ENCODE measurements at regions not wholly inside any gene's neighbourhood (a gene's known extent, or its start where the extent isn't known, plus 50 kb on each side); places are given as distances from the start of the nearest gene placed in this dataset.
A peak's percentile ranks its signal among the peaks of the same experiment; 100 is the strongest.

DNA sequence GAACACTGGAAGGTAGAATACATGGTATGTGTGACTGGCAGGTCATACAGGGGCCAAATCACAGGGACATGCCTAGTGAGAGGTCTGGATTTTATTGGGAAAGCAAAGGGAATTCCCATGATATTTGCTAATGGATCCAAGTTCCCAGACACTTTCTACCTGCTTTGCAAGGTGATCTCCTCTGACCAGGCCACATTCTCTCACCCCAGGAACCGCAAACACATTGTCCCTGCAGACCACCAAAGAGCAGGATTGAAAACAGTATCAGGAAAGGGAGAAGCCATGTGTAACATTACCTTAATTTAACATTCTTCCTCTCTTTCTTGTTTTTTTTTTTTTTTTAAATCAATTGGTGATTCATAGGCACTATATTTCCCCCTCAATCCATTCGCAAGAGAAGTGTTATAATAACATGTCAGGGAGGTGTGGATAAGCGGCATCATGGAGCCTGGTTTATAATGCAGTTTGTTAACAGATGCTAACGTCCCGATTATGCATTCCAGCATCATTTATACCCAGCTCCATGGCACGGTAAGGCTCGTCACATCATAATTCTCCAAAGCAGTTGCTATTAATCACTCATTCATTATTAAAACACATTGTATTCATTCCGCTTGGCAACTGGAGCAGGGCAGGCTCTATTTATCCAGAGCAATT, 155.1 kb upstream of the CCL2 start:
- Histone ChIP-seq H3K9me3 (replicated peaks) (no peaks in the 10 kb centered on the region), H3K4me3 (no peak overlapping the region), H3K27me3 (no peaks in the 10 kb centered on the region; the same call in 1 of the 2 replicates), H3K4me1 (no peaks in the 10 kb centered on the region), H3K36me3 (no peaks in the 10 kb centered on the region), H3K27ac (no peak overlapping the region)
- no peak for DNase-seq

DNA sequence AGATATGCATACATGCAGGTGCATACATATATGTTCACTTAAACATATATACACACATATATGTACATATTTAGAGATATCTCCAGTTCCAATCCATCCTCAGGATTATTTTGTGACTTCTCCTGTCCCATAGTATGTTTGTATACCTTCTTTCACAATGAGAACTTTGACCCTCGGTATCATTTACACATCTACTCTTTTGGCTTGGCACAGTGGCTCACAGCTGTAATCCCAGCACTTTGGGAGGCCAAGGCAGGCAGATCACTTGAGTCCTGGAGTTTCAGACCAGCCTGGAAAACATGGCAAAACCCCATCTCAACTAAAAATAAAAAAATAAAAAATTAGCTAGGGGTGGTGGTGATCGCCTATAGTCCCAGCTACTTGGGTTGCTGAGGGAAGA, 148.1 kb upstream of the CCL2 start:
- no peaks in the 10 kb centered on the region for H3K4me1 ChIP-seq

DNA sequence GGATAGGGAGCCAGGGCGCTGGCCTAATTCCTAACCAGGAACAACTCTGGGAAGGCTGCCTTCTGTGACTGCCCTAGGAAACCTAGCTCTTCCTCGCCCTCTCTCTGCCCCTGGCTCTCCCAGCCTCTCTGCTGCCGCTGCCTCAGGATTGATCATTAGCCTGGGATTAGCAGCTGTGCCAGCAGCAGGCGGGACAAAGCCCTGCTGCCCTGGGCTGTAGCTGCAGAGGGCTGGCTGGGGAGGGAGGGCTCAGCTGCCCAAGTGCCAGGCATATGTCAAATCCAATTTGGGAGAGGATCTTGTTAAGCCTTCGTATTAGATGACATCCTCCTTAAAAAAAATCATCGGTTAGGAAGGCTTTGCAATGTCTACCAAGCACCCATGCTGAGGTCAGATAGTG, 144.8 kb upstream of the CCL2 start:
- peak in 1 of 2 experiments; percentile 26 for DNase-seq
- H3K9me3 ChIP-seq (replicated peaks): no peaks in the 10 kb centered on the region

More for the DNA sequence above, 148.1 kb upstream of the CCL2 start:
- Histone ChIP-seq H3K4me3 (no peak overlapping the region), H3K9me3 (replicated peaks) (no peaks in the 10 kb centered on the region), H3K27me3 (peaks cover 6% of the 10 kb centered on the region; the same call in 1 of the 2 replicates), H3K36me3 (no peaks in the 10 kb centered on the region), H3K27ac (no peak overlapping the region)
- DNase-seq: no peak

DNA sequence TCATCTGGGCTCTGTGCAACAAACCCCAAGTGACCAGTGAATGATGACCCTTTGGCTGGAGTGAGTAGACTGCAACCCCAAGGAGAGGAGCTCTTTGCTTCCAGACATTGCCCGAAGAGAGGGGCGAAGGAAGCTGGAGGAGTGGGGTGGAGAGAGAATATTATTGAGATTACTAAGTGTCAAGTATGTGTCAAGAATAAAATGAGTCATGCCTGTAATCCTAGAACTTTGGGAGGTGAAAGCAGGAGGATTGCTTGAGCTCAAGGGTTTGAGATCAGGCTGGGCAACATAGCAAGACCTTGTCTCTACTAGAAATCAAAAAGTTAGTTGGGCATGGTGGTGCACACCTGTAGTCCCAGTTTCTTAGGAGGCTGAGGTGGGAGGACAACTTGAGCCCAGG, 142.0 kb upstream of the CCL2 start:
- H3K36me3 ChIP-seq: no peaks in the 10 kb centered on the region
- no peak for DNase-seq
- H3K4me1 ChIP-seq: no peaks in the 10 kb centered on the region
- no peaks in the 10 kb centered on the region for H3K9me3 ChIP-seq (replicated peaks)
- H3K27me3 ChIP-seq: peaks cover 5% of the 10 kb centered on the region; the same call in 1 of the 2 replicates
- H3K4me3 ChIP-seq: no peak overlapping the region
- no peak overlapping the region for H3K27ac ChIP-seq

More for the DNA sequence above, 144.8 kb upstream of the CCL2 start:
- Histone ChIP-seq H3K4me1 (no peaks in the 10 kb centered on the region), H3K4me3 (no peak overlapping the region), H3K36me3 (no peaks in the 10 kb centered on the region), H3K27me3 (peaks cover 6% of the 10 kb centered on the region; the same call in 1 of the 2 replicates), H3K27ac (no peak overlapping the region)

DNA sequence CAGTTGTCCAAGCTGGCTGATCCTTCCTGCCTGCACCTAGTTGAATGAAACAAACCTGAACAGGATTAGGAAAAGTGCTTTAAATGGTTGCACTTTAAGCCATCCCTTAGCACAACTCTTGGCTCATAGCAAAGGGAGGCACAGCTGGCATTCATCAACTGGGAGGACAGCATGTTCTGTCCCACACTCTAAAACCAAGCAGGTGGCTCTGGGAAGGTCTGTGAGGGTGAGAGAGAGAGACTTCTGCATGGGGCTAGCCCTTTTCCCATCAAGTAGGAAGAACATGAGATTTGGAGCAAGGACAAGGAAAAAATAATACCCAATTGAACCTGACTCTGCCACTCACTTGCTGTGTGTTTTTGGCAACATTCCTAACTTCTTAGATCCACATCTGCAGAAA, 140.9 kb upstream of the CCL2 start:
- no peaks in the 10 kb centered on the region for H3K9me3 ChIP-seq (replicated peaks)
- no peaks in the 10 kb centered on the region for H3K36me3 ChIP-seq
- peaks cover 3% of the 10 kb centered on the region; the same call in 1 of the 2 replicates for H3K27me3 ChIP-seq
- no peak overlapping the region for H3K27ac ChIP-seq
- no peak for DNase-seq
- H3K4me3 ChIP-seq: no peak overlapping the region
- H3K4me1 ChIP-seq: no peaks in the 10 kb centered on the region

DNA sequence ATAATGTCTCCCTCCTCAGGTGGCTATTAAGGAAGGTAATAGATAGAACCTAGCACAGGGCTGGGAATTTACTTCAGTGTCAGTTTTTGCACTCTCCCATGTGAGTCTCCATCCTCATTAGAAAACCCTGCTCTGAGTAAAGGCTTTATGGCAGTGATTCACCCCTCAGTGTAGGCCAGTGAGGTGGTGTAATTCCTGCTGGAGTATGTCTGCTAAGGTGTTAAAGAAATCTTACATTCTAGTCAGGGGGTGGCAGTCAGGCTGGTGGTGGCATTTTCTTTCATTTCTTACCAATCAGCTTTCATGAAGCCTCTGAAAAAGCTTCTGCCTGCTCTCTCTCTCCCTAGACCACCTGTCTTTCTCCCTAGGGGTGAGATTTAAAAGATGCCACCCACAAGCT, 138.8 kb upstream of the CCL2 start:
- Histone ChIP-seq H3K27me3 (0 out of 2 replicates have a peak, but pooled peaks cover 3% of the 10 kb centered on the region), H3K9me3 (replicated peaks) (no peaks in the 10 kb centered on the region), H3K4me1 (no peaks in the 10 kb centered on the region), H3K4me3 (no peak overlapping the region), H3K27ac (no peak overlapping the region), H3K36me3 (no peaks in the 10 kb centered on the region)
- no peak for DNase-seq

DNA sequence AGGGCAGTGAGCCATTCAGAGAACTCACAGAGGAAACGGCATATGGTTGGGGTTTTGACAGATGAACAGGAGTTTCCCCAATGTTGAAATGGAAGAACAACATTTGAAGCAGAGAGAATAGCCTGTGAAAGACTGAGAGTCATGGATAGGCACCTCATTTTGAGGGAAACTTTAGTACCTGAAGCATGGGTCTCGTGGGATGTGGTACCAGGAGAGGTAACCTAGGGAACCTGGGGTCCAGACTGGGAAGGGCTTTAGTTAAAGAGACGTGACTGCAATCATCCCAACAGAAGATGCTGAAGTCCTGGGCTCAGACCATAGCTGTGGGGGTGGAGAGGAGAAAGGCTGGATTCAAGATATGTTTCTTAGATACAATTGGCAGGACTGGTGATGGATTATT, 137.8 kb upstream of the CCL2 start:
- no peak overlapping the region for H3K4me3 ChIP-seq
- no peaks in the 10 kb centered on the region for H3K27me3 ChIP-seq
- no peaks in the 10 kb centered on the region for H3K9me3 ChIP-seq (replicated peaks)
- no peaks in the 10 kb centered on the region for H3K4me1 ChIP-seq
- no peak for DNase-seq
- no peaks in the 10 kb centered on the region for H3K36me3 ChIP-seq
- H3K27ac ChIP-seq: no peak overlapping the region

DNA sequence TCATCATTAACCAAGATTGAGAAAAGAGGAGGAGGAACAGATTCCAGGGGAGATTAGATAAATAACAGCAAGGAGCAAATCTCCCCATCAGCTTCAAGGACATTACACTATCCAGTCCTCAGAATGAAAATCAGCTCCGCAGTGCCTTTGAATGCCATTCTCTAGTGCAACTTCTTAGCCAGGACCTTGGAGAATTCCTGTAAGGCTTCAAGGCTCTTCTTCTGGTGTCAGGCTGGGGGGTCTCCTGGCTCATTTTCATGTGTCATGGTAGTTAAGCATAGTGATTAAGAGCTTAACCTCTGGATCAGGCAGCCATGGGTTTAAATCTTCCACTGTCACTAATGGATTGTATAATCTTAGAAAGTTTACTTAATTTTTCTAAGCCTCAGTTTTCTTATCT, 137.3 kb upstream of the CCL2 start:
- Histone ChIP-seq H3K4me3 (no peak overlapping the region), H3K9me3 (replicated peaks) (no peaks in the 10 kb centered on the region), H3K36me3 (no peaks in the 10 kb centered on the region), H3K4me1 (no peaks in the 10 kb centered on the region), H3K27me3 (no peaks in the 10 kb centered on the region), H3K27ac (no peak overlapping the region)
- DNase-seq: no peak

DNA sequence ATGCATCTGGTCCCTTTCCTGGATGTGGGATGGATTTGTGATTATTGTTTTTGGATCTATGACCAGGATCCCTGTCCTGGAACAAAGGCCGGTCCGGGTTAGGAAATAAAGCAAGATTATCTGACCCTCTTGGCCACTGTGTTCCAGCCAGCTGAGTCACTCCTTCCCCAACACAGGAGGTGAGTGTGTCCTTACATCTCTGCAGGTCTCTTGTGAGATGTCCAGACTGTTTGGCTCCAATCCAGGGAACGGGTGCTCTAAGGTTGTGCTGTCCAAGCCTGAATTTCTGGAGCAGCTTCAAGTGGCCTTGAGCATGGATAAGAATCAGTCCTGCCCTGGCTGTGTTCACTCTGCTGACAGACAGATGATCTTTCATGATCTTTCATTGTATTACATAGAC, 136.5 kb upstream of the CCL2 start:
- H3K27ac ChIP-seq: no peak overlapping the region
- no peaks in the 10 kb centered on the region for H3K36me3 ChIP-seq
- DNase-seq: no peak
- no peaks in the 10 kb centered on the region for H3K27me3 ChIP-seq
- H3K4me3 ChIP-seq: no peak overlapping the region
- no peaks in the 10 kb centered on the region for H3K9me3 ChIP-seq (replicated peaks)
- H3K4me1 ChIP-seq: no peaks in the 10 kb centered on the region

DNA sequence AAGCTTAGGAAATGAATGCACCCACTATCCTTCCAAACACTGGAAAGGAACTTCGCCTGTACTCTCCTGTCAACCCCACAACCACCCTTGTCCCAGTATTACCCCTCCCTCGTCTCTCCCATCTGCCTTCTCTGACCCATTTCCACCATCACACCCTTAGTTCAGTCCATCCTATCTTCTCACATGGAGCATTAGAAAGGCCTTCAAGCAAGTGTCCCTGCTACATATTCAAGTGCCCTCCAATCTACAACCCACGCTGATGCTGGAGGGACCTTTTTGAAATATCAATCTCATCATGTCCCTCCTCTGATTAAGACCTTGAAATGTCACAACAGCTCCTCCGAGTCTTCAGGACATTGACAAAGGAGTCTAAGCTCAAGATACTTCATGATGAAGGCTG, 133.8 kb upstream of the CCL2 start:
- H3K27ac ChIP-seq: no peak overlapping the region
- no peak for DNase-seq

DNA sequence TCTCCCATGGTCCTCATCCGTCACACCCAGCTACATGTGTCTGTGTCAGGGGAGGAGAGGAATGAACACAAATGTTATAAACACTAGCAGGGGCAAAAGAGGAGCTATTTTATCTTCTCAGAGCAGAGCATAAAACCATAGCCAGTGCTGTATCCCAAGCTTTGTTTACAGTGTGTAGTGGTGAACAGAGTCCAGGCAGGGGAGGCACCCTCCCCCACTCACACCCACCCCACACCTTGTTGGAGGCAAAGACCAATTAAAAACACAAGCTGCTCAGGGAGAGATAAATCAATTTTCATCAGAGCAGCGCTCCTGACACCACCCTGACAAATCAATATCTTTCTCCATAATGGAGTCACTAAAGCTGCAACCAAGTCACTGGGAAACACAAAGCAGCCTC, 132.6 kb upstream of the CCL2 start:
- Histone ChIP-seq H3K27ac (no peak overlapping the region), H3K36me3 (no peaks in the 10 kb centered on the region), H3K9me3 (replicated peaks) (no peaks in the 10 kb centered on the region), H3K4me3 (no peak overlapping the region), H3K4me1 (no peaks in the 10 kb centered on the region), H3K27me3 (peaks cover 8% of the 10 kb centered on the region; the same call in 1 of the 2 replicates)
- DNase-seq: no peak

More for the DNA sequence above, 133.8 kb upstream of the CCL2 start:
- Histone ChIP-seq H3K4me3 (no peak overlapping the region), H3K27me3 (peaks cover 4% of the 10 kb centered on the region; the same call in 1 of the 2 replicates), H3K9me3 (replicated peaks) (no peaks in the 10 kb centered on the region), H3K36me3 (no peaks in the 10 kb centered on the region), H3K4me1 (no peaks in the 10 kb centered on the region)

DNA sequence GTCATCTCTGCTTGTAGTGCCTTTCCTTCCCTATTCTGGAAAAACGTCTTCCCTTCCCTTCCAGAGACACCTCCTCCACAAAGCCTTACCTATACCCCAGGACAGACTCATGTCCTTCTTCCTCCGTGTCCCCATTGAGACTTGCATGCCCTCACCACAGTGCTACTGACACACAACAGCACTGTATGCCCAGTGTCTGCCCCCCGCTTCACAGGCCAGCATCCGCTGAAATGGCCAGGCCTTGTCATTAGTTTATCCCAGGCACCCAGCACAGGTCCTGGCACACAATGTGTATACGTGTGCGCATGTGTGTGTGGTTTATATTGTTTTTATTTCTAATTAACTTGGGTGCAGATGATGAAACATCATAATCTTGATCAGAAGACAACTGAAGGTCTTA, 130.1 kb upstream of the CCL2 start:
- no peak overlapping the region for H3K4me3 ChIP-seq

DNA sequence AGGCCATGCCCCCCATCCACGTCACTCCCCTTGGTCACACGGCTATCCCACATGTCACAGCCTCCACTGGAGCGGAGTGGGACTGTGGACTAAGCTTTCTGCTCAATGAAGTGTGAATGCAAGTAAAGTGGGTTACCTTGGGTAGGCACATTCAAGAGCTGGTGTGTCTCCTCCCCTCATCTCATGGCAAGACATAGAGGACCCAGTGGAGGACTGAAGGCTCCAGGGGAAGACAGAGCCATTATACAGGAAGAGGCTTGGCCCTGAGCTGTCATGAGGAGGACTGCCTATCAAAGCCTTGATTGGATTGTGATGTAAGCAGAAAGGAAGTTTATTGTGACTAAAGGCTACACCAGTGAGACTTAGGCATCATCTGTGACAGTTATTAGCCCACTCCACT, 129.2 kb upstream of the CCL2 start:
- no peak for DNase-seq

More for the DNA sequence above, 130.1 kb upstream of the CCL2 start:
- no peak for DNase-seq
- H3K9me3 ChIP-seq (replicated peaks): no peaks in the 10 kb centered on the region
- no peaks in the 10 kb centered on the region for H3K36me3 ChIP-seq
- H3K27me3 ChIP-seq: peaks cover 22% of the 10 kb centered on the region; the same call in 1 of the 2 replicates
- no peaks in the 10 kb centered on the region for H3K4me1 ChIP-seq
- H3K27ac ChIP-seq: no peak overlapping the region

DNA sequence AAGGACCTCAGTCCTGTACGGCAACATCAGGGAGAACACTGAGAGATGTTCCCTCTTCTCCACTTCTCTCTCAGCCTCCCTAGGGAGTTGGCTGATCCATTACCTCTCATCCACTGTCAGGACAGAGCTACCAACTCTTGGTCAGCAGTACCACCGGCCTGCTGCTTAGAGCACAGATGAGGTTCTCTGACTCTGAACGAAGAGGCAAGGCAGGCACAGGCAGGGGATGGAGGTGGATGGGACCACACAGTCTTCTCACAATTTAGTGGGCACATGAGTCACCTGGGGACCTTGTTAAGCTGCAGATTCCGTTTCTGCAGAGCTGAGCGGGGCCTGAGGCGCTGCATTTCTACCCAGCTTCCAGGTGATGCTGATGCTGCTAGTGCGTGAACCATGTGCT, 128.6 kb upstream of the CCL2 start:
- no peaks in the 10 kb centered on the region for H3K4me1 ChIP-seq
- H3K36me3 ChIP-seq: no peaks in the 10 kb centered on the region
- no peaks in the 10 kb centered on the region for H3K9me3 ChIP-seq (replicated peaks)
- no peak for DNase-seq
- peaks cover 22% of the 10 kb centered on the region; the same call in 1 of the 2 replicates for H3K27me3 ChIP-seq
- H3K4me3 ChIP-seq: no peak overlapping the region
- H3K27ac ChIP-seq: no peak overlapping the region

More for the DNA sequence above, 129.2 kb upstream of the CCL2 start:
- Histone ChIP-seq H3K27me3 (peaks cover 22% of the 10 kb centered on the region; the same call in 1 of the 2 replicates), H3K9me3 (replicated peaks) (no peaks in the 10 kb centered on the region), H3K36me3 (no peaks in the 10 kb centered on the region), H3K27ac (no peak overlapping the region), H3K4me3 (no peak overlapping the region), H3K4me1 (no peaks in the 10 kb centered on the region)

DNA sequence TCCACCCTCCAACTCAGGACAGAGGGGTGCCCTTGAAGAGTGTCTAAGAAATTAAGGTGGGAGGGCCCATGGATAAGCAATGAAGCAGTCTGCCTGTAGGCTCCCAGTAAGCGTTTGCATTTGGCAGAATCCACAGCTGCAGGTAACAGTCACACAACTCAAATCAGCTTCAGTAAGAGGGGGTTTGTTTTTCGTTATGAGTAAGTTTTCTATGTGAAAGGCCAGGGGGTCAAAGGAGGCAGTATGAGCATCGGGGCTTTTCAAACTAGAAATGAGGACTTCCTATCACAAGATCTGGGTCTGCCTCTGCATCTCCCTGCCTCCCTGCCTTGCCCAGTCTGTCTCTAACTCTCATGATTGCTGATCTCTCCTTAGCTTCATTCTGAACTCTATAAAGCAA, 128.1 kb upstream of the CCL2 start:
- no peaks in the 10 kb centered on the region for H3K9me3 ChIP-seq (replicated peaks)
- H3K27ac ChIP-seq: no peak overlapping the region
- H3K4me1 ChIP-seq: no peaks in the 10 kb centered on the region
- H3K27me3 ChIP-seq: peaks cover 22% of the 10 kb centered on the region; the same call in 1 of the 2 replicates
- no peak for DNase-seq
- no peaks in the 10 kb centered on the region for H3K36me3 ChIP-seq
- no peak overlapping the region for H3K4me3 ChIP-seq

DNA sequence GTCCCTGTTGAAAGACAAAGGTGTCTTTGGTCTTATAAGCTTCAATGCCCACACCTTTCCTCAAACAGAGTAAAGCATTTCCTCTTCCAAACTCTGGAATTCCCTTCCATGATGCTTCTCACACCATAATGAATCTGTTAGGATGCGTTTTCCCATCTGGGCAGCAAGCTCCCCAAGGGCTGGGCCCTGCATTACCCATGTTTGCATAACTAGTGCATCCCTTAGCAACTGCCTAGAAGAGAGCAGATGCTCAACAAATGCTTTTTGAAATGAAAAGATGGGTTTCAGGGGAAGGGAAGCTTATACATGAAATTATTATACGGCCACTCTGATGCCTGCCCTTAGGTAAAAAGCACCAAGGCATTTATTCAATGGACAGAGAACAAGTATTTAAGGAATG, 124.5 kb upstream of the CCL2 start:
- no peaks in the 10 kb centered on the region for H3K36me3 ChIP-seq
- peaks cover 22% of the 10 kb centered on the region; the same call in 1 of the 2 replicates for H3K27me3 ChIP-seq
- no peak overlapping the region for H3K27ac ChIP-seq
- no peak for DNase-seq
- H3K9me3 ChIP-seq (replicated peaks): no peaks in the 10 kb centered on the region
- no peak overlapping the region for H3K4me3 ChIP-seq
- H3K4me1 ChIP-seq: no peaks in the 10 kb centered on the region

All from SJCRH30 (cell line).